Caki2 (cell line): ENCODE measurements at regions not wholly inside any gene's neighbourhood (a gene's known extent, or its start where the extent isn't known, plus 50 kb on each side); places are given as distances from the start of the nearest gene placed in this dataset.
A peak's percentile ranks its signal among the peaks of the same experiment; 100 is the strongest.

Experiments used
- DNase-seq: peaks from one replicate; pipeline ENCODE4 v3.0.0-alpha.2; 2015; ENCODE audit warnings: low read depth
- in situ Hi-C: cut with HindIII; loops from 2 replicates; pipeline ENCODE4 v1.10.0; 2016; ENCODE audit warnings: low sequenced_read_pairs, low pct_unique_long_range_greater_than_20kb, mixed read lengths

GRCh38 chr12:85550924-85551323 lies 270.9 kb downstream of the ALX1 start:
- no peak for DNase-seq
- in situ Hi-C loops = no loop called here

GRCh38 chr12:85552461-85552860 lies 272.4 kb downstream of the ALX1 start:
- in situ Hi-C loops = no loop called here
- no peak for DNase-seq

DNA sequence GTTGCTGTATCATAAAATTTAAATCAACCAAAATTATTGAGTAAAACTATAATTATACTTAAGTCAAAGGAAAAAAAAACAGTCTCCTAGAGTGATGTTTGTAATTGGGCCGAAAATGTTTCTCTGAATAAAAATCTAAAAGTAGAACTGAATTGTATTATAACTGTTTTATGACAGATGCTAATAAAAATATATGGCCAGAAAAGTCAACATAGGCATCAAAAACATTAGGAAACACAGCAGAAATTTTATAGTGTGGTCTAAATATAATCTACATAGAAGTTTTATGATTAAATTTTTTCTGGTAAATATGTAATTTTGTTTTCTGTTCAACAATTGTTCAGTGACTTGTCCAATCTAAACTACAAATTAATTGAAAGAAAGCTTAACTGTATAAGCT lies 277.8 kb downstream of the ALX1 start:
- in situ Hi-C loops = no loop called here
- no peak for DNase-seq

- DNase-seq = no peak
- in situ Hi-C loops = no loop called here
Measured at GRCh38 chr12:85558684-85559083, 277.5 kb downstream of the RASSF9 start.

DNA sequence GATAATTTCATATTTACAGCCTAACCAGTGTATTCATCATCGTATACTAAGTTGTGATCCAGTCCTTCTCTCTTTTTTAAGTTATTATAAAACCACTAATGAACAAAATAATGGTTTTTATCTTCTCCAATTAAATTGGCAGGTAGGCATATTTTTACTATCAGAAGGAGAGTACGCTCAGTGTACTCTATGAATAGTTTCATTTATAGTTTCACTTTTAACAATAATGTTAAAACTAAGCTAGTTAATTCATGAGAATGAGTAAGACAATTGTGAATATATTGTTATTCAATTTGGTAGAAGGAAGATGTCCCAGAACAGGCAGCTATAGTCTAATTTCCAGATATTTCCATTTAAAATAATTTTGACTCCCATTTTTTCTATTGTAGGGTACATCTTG lies 277.1 kb downstream of the RASSF9 start:
- in situ Hi-C loops = no loop called here
- DNase-seq = no peak

DNA sequence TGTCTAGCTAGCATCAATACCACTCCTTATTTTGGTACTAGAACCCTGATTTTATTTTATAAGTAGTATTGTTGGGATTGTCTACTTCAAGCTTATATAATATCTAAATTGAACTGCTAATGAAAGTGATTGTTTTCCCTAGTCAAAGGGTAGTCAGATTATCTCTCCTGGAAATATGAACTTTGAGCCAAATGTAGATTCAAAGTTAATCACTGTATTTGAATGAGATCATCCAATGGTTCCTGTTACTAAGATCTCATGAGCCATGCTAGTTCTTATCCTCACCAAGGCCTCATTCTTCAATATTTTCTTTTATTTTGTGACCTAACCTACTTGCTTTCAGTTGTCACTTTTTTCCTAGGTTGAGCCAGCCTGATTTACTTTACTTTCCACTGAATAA lies 276.7 kb downstream of the RASSF9 start:
- in situ Hi-C loops = no loop called here

DNA sequence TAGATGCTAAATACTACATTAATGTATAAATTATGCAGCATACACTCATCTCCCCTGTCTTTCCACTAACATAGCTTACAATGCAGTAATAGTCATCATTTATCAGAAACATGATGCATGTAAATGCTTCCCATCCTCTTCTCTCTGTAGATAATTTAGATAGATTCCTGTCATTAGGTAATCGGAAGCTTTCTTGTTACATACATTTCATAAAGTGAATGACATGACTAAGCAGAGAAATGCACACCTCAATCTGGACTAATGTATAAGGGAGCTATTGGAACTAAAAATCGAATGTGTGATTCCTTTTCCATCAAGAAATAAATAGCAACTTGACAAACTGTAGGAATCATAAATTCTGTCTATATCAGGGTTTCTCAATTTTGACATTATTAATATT lies 273.4 kb downstream of the RASSF9 start:
- in situ Hi-C loops = no loop called here
- no peak for DNase-seq

More for the DNA sequence above, 276.7 kb downstream of the RASSF9 start:
- DNase-seq = no peak

DNA sequence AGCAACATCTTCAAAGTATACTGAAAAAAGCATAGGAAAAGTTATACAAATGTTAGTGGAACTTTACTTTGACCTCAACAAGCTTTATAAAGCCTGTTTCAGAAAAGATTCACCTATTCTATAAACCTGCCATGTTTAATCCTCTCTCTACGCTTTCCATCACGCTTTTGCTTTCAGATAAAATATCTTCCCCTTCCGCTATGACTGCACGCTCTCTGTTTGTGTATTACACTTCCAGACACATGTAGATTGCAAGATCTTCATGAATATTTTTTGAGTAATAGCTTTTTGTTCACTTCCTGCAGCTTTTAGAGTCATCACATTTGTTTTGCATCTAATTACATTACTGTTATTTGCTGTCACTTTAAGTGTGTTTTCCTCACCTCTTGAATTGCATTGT lies 271.4 kb downstream of the RASSF9 start:
- DNase-seq = no peak
- in situ Hi-C loops = no loop called here

DNA sequence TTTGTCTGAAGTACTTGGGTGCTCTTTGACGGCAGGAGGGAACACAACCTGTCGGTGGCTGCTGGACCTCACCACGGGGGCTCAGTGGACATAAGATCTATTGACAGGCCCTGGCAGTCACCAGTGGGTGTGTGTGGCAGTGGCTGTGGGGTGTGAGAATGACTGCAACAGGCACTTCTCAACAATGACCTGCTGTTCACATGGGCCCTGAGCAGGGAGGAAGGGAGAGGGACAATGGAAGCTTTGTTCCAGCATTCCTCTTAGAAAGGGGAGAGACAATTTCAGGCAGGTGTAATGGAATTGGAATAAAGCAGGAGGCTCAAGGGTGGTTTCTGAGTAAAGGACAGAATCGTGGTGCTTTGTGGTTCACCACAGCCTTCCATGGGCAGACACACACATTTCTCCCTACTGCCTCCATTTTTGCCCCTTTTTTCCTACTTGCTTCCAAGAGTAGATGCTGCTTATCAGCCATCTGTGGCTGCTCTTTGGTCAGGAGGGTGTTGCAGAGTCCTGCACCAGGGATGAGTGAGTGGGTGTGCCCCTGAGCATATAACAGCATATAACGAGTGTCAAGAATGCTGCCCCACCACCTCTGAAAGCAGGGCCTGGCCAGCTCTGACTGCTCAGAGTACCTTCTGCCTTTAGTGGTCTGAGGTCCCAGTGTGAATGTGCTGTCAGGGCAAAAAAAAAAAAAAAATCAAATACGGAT lies 267.7 kb downstream of the RASSF9 start:
- in situ Hi-C loops = no loop called here
- no peak for DNase-seq

DNA sequence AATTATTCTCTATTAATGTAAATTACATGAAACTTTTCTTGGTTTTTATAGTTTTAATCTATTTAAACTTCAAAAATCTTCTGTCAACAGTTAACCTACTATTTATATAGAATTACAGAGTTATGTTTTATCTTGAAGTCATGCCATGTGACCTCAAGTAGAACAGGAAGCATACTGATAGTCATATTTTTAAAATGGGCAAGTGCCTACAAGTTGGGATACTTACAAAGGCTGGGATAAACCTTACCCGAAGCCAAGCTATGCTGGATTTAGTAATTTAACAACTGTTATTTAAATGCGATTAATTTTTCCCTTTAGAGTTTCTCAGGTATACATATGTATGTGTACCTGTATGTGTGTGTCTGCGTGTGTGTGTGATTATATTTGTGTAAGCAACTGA lies 266.9 kb downstream of the RASSF9 start:
- in situ Hi-C loops = no loop called here
- no peak for DNase-seq

GRCh38 chr12:85572956-85573355 lies 263.3 kb downstream of the RASSF9 start:
- in situ Hi-C loops = no loop called here
- DNase-seq = no peak

DNA sequence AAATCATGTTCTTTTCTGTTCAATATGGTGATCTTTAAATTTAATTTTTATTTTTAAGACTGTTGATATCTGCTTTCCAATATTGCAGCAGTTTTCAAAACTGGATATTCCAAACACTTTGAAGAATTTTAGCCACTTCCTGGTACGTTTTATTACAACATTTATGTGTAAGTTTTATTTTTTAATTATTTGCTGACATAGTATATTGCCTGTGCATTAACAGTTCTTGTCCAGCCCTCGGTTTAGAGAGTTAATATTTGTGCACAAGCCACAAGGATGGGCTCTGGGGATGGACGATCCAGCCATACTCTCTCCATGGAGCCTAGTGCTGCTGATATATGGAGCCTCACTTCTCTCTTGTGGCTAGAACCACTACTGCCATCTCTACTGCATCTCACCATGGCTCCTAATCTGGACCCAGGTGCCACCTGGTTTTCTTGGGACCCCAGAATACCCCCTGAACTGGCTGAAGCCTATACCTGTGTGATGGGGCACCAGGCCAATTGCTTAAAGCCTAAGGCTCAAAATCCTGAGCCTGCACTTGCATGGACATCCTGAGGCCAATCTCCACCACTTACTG lies 262.5 kb downstream of the RASSF9 start:
- in situ Hi-C loops = no loop called here
- DNase-seq = no peak

- no peak for DNase-seq
- in situ Hi-C loops = no loop called here
Measured at GRCh38 chr12:85574291-85574690, 261.9 kb downstream of the RASSF9 start.

DNA sequence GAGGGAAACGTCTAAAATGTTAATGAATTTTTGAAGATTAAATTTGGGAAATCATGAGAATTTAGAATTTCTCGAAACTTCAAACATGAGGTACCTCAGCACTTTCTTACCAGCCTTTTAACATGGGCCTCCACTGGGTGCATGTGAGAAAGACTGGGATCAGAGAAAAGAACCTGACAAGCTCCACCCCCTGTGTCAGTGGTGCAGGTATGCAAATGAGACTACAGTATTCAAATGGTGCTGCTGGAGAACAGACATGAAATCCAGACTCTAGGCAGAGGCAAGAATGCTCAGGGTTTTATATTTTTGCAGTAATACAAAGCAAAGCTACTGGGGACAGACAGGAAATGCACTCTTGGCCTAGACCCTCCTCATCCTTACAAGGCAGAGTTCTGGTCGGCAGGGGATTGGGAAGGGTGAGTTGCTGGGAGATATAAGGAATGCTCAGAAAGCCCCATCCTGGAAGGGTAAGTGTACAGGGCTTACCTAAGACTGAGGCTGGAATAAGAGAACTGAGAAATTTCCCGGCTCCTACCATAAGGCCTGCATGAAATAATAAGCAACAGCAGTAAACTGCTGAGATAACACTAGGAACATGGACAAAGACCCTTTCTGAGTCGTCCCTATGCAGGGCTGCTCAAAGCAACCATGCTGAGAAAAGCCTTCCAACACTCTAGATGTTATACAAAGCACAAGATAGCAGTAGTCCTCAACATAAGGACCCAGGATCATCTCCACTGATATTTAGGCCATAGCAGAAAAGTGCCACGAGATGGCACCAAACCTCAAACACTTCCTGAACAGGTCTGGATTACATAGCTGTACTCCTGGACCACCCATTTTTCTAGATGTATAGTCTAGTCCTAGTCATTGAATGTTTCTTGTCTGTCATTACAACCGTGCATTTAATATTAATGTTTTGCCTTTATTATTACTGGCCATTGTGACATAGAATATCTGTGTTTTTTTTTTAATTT lies 260.8 kb downstream of the RASSF9 start:
- DNase-seq = peak; percentile 61
- in situ Hi-C loops = no loop called here

DNA sequence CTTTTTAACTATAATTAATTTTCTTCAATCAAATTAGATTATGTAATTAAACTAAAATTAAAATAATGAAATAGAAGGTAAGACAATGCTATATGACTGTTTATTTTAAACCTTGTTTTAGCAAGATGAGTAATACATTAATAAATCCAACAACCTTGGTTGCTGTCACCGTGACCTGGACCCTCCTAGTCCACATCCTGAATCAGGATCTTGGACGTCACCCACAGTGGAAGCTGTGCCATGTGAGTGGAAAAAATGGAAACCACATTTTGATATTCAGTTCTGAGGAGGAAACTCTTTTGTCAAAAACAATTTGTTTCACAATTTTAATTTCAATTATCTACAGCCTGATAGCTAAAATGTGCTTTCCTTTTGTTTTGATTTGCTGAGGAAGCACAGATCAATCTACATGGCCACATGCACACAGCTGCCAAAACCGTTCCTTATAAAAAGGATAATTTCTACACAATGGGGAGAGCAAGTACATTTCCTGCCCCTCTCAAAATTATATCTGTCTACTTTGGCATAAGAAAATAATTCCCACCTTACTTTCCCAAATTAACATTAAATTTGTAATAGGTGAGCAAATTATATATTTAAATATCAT lies 255.5 kb downstream of the RASSF9 start:
- no peak for DNase-seq
- in situ Hi-C loops = no loop called here

DNA sequence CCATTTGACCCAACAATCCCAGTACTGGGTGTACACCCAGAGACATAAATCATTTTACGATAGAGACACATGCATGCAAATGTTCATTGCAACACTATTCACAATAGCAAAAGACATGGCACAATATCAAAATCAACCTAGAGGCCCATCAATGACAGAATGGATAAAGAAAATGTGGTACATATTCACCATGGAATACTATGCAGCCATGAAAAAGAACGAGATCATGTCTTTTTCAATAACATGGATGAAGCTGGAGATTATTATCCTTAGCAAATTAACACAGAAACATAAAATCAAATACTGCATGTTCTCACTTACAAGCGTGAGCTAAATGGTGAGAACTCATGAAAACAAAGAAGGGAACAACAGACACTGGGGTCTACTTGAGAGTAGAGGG lies 249.1 kb downstream of the RASSF9 start:
- DNase-seq = no peak
- in situ Hi-C loops = no loop called here

DNA sequence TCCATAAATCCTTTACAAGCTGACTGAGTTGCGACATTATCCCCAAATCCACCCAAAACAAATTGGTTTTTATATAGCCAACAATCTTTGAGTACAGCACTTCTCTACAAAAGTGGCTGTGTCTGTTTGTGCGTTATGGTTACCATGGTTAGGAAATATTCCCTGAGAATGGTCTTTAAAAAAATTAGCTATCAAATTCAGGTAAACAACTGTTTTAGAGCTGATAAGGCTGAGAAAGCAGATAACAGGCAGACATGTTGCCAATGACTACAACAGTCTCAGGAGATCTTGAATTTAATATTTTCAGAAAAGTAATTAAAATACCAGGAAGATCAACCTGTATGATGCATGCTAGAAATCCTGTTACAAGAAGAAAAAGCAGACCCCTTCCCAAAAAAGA lies 248.0 kb downstream of the RASSF9 start:
- no peak for DNase-seq
- in situ Hi-C loops = no loop called here

GRCh38 chr12:85600841-85601240 lies 235.4 kb downstream of the RASSF9 start:
- no peak for DNase-seq
- in situ Hi-C loops = no loop called here

DNA sequence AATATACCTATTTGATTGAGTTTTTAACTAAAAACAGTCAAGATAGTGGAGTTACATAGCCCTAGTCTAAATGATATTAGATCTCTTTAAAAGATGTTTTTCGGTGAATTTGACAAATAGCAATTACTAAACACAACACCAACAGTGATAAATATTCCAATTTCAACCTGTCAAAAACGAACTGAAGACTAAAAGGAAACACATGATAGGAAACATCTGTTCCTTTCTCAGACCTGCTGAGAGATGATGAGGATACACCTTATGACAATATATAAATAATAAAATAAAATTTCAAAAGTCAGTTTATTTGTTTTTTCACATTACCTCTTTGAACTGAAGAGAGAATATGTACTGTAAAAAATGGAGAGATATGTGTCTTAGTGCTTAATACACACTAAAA lies 232.7 kb downstream of the RASSF9 start:
- in situ Hi-C loops = no loop called here
- no peak for DNase-seq
